Large intestine (tissue), 3 donors: ENCODE measurements at regions not wholly inside any gene's neighbourhood (a gene's known extent, or its start where the extent isn't known, plus 50 kb on each side); places are given as distances from the start of the nearest gene placed in this dataset.
A peak's percentile ranks its signal among the peaks of the same experiment; 100 is the strongest.

ENCODE experiments used
- DNase-seq, 2 donors: peaks; one replicate each; pipeline versions ENCODE4 v3.0.0 to v3.0.0-alpha.2; 2013
- H3K27ac ChIP-seq: one replicate; pipeline ENCODE4 v1.5.1; 2013; ENCODE audit warnings: low read length
- H3K27me3 ChIP-seq: 2 replicates; pipeline ENCODE4 v1.6.1; 2013; ENCODE audit warnings: low read length; ENCODE audit not compliant: control insufficient read depth, insufficient read depth
- H3K36me3 ChIP-seq: 2 replicates; pipeline ENCODE4 v1.6.1; 2013; ENCODE audit warnings: low read length; ENCODE audit not compliant: control insufficient read depth, insufficient read depth
- H3K4me1 ChIP-seq: one replicate; pipeline ENCODE4 v1.6.1; 2013; ENCODE audit warnings: low read length; ENCODE audit not compliant: control insufficient read depth, insufficient read depth
- H3K4me3 ChIP-seq: one replicate; pipeline ENCODE4 v1.5.1; 2013; ENCODE audit warnings: low read length
- H3K9me3 ChIP-seq: one replicate; pipeline ENCODE4 v1.6.1; 2013; ENCODE audit warnings: mild to moderate bottlenecking, low read depth, low read length, moderate library complexity; ENCODE audit not compliant: control insufficient read depth
- WGBS: methylation state at CpG from one replicate; pipeline ENCODE4 v1.1.5; 2013; ENCODE audit warnings: low lambda C conversion rate; ENCODE audit not compliant: insufficient coverage; 5-methylcytosine and 5-hydroxymethylcytosine counted together

DNA sequence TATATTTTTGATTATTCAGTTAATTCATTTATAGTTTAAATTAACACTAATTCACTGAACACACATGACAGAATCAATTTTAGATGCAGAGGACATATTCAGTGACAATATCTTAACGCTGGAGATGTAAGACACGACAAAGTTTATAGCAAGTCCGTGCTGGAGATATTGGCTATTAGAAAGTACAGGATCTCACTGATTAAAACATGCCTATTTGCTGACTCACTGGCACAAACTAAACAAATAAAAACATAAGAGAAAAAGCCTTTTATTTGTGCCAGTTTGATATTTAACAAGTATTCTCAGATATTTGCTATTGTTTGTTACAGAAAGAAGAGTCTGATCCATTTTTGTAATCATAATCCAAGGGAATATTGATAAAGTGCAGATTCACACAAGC lies 1122.9 kb upstream of the B3GALT2 start:
- Histone ChIP-seq H3K4me1 (no peaks in the 10 kb centered on the region), H3K4me3 (no peak overlapping the region), H3K36me3 (no peaks in the 10 kb centered on the region), H3K27me3 (no peaks in the 10 kb centered on the region), H3K9me3 (no peaks in the 10 kb centered on the region), H3K27ac (no peak overlapping the region)
- DNase-seq: no peak
- 60% methylated on average over 1 of the region's 3 CpGs for WGBS

DNA sequence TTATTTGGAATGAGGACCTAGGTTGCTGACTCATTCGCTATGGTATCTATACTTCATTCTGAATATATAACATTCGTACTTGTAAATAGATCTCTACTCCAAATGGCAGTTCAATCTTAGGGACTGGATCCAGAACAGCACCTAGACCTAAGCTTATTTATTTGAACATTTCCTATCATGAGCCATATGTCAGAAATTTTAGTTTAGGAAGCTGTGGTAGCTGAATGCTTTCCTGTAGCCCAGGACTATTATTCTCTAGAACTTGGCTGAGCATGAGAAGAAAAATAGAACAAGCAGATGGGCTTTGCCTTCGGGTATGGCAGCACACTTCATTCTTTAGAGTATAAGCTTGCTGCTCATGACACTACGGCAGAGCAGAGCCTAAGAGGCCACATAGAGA lies 1114.4 kb upstream of the B3GALT2 start:
- Histone ChIP-seq H3K36me3 (no peaks in the 10 kb centered on the region), H3K4me3 (no peak overlapping the region), H3K9me3 (no peaks in the 10 kb centered on the region), H3K27me3 (no peaks in the 10 kb centered on the region), H3K4me1 (no peaks in the 10 kb centered on the region), H3K27ac (no peak overlapping the region)
- no peak for DNase-seq
- no CpG with 5 or more reads among the region's 4 CpGs for WGBS

DNA sequence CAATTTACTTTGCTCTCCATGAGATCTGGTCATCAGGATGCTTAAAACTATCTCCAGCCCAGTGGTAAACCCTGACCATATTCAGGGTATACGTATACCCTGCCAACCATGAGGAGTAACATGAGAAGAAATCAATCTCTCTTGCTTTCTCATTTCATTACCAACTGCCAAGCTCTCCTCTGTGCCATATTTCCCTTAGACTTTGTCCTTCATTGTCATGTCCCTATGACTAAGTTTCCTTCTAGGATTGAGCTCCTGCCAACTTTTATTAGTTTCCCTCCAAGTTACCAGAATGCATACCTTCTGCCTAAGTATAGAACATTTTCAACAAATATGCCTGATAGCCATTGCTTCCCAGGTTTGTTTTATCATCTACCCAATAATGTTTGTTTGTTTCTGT lies 1113.9 kb upstream of the B3GALT2 start:
- DNase-seq: no peak
- Histone ChIP-seq H3K9me3 (no peaks in the 10 kb centered on the region), H3K4me1 (no peaks in the 10 kb centered on the region), H3K36me3 (no peaks in the 10 kb centered on the region), H3K4me3 (no peak overlapping the region), H3K27me3 (no peaks in the 10 kb centered on the region), H3K27ac (no peak overlapping the region)
- no CpG with 5 or more reads among the region's 1 CpG for WGBS

DNA sequence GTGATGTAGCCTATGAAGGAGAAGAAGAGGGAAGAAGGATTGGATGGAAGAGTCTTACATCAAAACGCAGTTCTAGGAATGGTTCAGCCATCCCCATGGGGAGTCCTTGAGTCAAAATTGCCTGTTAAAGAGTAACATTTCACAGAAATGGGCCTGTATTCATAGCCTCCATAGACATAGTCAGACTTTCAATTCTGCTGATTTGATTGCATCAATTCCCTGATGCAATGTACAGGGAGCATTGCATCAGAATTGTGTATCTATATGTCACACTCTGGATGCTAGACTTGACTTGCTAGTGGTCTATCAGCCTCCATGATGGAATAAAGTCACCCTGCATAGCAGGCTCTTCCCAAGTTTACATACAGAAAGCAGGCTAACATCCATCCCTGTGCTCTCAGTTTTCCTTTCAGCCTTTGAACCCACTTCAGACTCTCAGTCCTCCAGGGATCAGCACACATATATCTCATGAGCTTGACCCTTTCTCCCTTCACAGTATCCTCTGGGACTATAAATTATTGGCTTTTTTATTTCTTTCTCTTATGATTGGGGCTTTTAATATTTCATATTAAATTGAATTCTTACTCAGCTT lies 1111.7 kb upstream of the B3GALT2 start:
- Histone ChIP-seq H3K36me3 (no peaks in the 10 kb centered on the region), H3K4me1 (no peaks in the 10 kb centered on the region), H3K27me3 (no peaks in the 10 kb centered on the region), H3K4me3 (no peak overlapping the region), H3K9me3 (no peaks in the 10 kb centered on the region), H3K27ac (no peak overlapping the region)
- no CpG with 5 or more reads among the region's 1 CpG for WGBS
- no peak for DNase-seq

DNA sequence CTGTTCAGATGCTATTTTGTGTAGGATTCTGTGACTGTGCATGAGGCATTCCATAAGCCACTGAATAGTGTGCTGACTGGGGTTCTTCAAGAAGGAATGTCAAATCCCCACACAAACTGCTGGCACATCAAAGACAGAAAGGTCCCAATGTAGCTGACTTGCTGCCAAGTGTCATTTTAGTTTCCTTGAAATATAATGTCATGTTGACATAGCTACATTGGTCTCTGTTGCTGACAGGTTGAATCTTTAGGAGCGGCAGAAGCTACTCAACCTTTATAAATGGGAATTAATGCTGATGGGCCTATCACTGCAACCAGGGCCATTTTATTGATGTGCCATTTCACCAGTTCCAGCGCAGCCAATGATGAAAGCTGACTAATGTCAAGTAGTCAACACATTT lies 1110.7 kb upstream of the B3GALT2 start:
- Histone ChIP-seq H3K27ac (no peak overlapping the region), H3K4me1 (no peaks in the 10 kb centered on the region), H3K27me3 (no peaks in the 10 kb centered on the region), H3K4me3 (no peak overlapping the region), H3K36me3 (no peaks in the 10 kb centered on the region), H3K9me3 (no peaks in the 10 kb centered on the region)
- DNase-seq: no peak
- WGBS: no CpG with 5 or more reads among the region's 2 CpGs

DNA sequence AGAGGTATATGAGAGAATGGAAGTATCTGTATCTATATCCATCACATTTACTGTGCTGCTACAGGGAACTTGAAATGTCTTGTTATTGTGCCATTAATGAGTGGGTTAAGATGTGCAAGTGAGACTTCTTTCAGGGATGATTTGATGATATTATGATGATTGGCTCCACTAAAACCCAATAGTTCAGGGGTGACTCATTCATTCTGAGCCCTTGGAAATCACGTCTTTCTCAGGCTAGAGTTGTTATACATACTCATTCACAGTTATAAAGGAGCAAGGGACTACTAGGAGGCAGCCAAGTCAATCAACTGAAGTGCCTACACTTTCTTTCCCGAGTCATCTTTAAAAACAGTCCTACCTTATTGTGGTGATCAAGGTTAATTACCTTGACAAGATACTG lies 1109.8 kb upstream of the B3GALT2 start:
- Histone ChIP-seq H3K9me3 (no peaks in the 10 kb centered on the region), H3K4me3 (no peak overlapping the region), H3K27ac (no peak overlapping the region), H3K4me1 (no peaks in the 10 kb centered on the region), H3K27me3 (no peaks in the 10 kb centered on the region), H3K36me3 (no peaks in the 10 kb centered on the region)
- WGBS: 60% methylated on average over 1 of the region's 2 CpGs
- DNase-seq: no peak

DNA sequence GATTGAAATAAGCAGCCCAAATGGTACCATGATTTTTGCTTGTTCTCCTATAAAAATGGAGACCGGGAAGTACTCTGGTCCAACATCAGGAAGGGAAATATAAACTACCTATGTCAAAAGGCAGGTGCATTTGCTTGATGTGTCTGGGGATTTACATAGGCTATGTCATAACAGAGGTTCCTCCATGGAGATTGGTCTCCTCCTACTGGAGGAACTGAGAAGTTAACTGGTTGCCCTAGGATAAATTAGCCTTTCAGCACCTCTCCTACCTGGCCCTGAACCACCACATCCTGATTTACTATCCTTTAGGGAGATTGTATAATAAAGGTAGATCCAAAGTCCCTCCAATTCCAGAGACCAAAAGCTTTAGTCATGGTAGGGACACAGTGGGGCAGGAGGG lies 1109.3 kb upstream of the B3GALT2 start:
- Histone ChIP-seq H3K4me3 (no peak overlapping the region), H3K9me3 (no peaks in the 10 kb centered on the region), H3K4me1 (no peaks in the 10 kb centered on the region), H3K36me3 (no peaks in the 10 kb centered on the region), H3K27ac (no peak overlapping the region), H3K27me3 (no peaks in the 10 kb centered on the region)
- WGBS: no CpG with 5 or more reads among the region's 1 CpG
- peak; percentile 33 to 58 for DNase-seq

DNA sequence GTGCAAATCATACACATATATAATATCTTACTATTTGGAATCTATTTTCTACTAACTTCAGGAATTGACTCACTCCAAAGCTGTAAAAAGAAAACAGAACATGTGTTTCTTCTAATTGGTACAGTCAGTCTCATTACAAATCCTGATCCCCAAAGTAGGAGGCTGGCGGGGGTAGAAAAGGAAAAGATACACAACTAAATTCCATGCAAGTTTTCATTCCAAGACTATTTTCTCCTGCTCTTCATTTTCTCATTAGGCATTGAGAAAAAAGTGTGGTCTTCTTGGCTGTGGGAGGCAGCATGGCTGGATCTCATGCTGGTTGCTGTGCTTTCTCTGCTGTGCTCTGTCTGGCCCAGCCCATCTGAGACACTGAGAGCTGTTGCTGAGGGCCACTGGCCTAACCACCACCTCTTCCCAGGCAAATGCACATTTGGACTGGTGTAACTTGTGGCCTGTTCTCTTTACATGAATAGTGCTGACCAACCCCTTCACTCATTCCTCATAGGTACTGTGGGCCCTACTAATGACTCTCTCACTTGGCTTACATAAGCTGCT lies 1107.5 kb upstream of the B3GALT2 start:
- Histone ChIP-seq H3K36me3 (no peaks in the 10 kb centered on the region), H3K4me1 (no peaks in the 10 kb centered on the region), H3K27ac (no peak overlapping the region), H3K27me3 (no peaks in the 10 kb centered on the region), H3K4me3 (no peak overlapping the region), H3K9me3 (no peaks in the 10 kb centered on the region)
- WGBS: no CpG with 5 or more reads among the region's 1 CpG
- no peak for DNase-seq

DNA sequence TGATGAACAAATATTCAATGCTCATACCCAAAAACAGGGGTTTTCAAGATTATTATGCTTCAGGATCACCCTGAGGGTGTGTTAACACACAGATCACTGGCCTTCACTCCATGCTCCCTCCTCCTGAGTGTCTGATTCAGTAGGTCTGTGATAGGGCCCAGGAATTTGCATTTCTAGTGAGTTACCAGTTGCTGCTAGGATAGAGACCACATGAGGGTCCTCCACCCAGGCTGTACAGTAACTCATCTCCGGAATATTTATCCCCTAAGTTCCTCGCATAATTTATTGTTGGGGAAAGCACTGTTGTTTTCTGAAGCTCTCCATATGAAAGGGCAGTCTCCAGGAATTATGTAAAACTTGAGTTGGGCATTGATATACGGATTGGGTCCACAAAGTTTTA lies 1106.6 kb upstream of the B3GALT2 start:
- 80% methylated on average over 1 of the region's 3 CpGs for WGBS
- Histone ChIP-seq H3K4me1 (no peaks in the 10 kb centered on the region), H3K36me3 (no peaks in the 10 kb centered on the region), H3K27ac (no peak overlapping the region), H3K9me3 (no peaks in the 10 kb centered on the region), H3K27me3 (no peaks in the 10 kb centered on the region), H3K4me3 (no peak overlapping the region)
- DNase-seq: no peak

DNA sequence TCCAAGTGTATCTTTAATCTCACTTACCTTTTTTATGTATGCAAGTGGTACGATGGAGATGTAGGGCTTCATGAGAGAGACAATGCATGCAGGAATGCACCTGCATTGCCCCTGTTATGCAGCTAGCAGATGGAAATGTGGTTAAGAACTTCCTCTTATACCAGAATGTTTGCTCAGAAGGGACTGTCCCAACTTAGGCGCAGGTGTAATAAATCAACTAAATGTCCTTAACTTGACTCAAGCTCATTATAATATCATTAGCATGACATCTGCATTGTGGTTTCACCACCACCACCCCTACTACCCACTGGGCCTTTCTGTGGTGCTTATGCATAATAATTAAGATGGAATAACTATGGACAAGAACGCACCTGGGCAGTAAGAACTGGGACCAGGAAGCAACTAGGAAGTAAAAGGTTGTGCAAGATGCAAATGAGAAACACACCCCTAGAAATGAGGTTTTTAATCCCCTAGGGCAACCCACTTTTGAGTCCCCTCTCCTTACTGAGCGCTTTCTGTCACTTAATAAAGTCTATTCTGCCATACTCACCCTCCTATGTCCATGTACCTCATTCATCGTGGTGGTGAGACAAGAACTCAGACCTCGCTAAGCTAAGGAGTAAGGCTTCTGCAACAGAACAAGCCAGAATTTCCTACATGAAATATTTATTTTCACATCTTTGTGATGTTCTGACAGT lies 1103.3 kb upstream of the B3GALT2 start:
- no peak overlapping the region for H3K27ac ChIP-seq
- H3K9me3 ChIP-seq: no peaks in the 10 kb centered on the region
- peak; percentile 12 to 14 for DNase-seq
- H3K4me3 ChIP-seq: no peak overlapping the region
- WGBS: 83% methylated on average over 2 of the region's 6 CpGs
- no peaks in the 10 kb centered on the region for H3K36me3 ChIP-seq
- no peaks in the 10 kb centered on the region for H3K27me3 ChIP-seq
- H3K4me1 ChIP-seq: no peaks in the 10 kb centered on the region

DNA sequence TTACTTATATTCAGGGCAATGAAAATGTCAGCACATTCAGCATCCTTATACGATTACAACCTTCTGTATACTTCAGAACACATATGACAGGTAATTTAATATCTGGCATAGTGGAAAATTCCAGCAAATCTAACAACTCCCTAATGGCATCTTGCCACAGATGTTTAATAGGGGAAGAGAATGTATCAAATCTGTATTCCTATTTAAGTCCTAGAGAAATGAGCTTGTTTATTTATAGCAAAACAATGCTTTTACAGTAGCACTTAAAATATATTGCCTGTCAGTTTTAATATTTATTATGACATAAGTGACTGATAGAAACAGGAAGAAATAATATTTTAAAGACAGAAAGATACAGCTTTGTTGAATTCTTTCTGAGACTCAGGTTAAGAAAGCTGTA lies 1101.8 kb upstream of the B3GALT2 start:
- no CpG with 5 or more reads among the region's 1 CpG for WGBS
- H3K27me3 ChIP-seq: no peaks in the 10 kb centered on the region
- H3K36me3 ChIP-seq: no peaks in the 10 kb centered on the region
- no peak overlapping the region for H3K27ac ChIP-seq
- H3K4me3 ChIP-seq: no peak overlapping the region
- no peak for DNase-seq
- no peaks in the 10 kb centered on the region for H3K4me1 ChIP-seq
- H3K9me3 ChIP-seq: no peaks in the 10 kb centered on the region
